Endodermal cell (in vitro differentiated cells): ENCODE measurements at regions not wholly inside any gene's neighbourhood (a gene's known extent, or its start where the extent isn't known, plus 50 kb on each side); places are given as distances from the start of the nearest gene placed in this dataset.

ENCODE experiments used
- DNase-seq: peaks from one replicate; pipeline ENCODE4 v3.0.0-alpha.2; 2017
- H3K27ac ChIP-seq: 2 replicates; pipeline ENCODE4 v1.5.1; 2013; ENCODE audit warnings: mild to moderate bottlenecking, low read depth, low read length, moderate library complexity
- H3K27me3 ChIP-seq: 2 replicates; pipeline ENCODE4 v1.6.1; 2013; ENCODE audit warnings: mild to moderate bottlenecking, low read length, moderate library complexity; ENCODE audit not compliant: insufficient read depth, control insufficient read depth, poor library complexity, severe bottlenecking
- H3K36me3 ChIP-seq: 2 replicates; pipeline ENCODE4 v1.7.0; 2013; ENCODE audit warnings: mild to moderate bottlenecking, low read length, moderate library complexity; ENCODE audit not compliant: control insufficient read depth, insufficient read depth
- H3K4me1 ChIP-seq: one replicate; pipeline ENCODE4 v1.7.0; 2013; ENCODE audit warnings: low read length; ENCODE audit not compliant: control insufficient read depth, insufficient read depth
- H3K4me3 ChIP-seq: 2 replicates; pipeline ENCODE4 v1.5.1; 2013; ENCODE audit warnings: mild to moderate bottlenecking, low read length, moderate library complexity
- H3K9ac ChIP-seq: 2 replicates; pipeline ENCODE4 v1.6.1; 2013; ENCODE audit warnings: mild to moderate bottlenecking, low read length, moderate library complexity; ENCODE audit not compliant: poor library complexity, severe bottlenecking; ENCODE audit errors: extremely low read depth
- H3K9me3 ChIP-seq: 2 replicates; pipeline ENCODE4 v1.6.1; 2013; ENCODE audit warnings: mild to moderate bottlenecking, low read length, moderate library complexity; ENCODE audit not compliant: control insufficient read depth
- H3K27ac Mint-ChIP-seq: 2 replicates; pipeline ENCODE4 v1.8.0; 2020; ENCODE audit warnings: mixed read lengths
- H3K27me3 Mint-ChIP-seq: 2 replicates; pipeline ENCODE4 v1.8.0; 2021; ENCODE audit warnings: mild to moderate bottlenecking, mixed read lengths; ENCODE audit not compliant: insufficient read depth
- H3K36me3 Mint-ChIP-seq: 2 replicates; pipeline ENCODE4 v1.8.0; 2020; ENCODE audit warnings: low read depth, mixed read lengths
- H3K4me1 Mint-ChIP-seq: 2 replicates; pipeline ENCODE4 v1.8.0; 2020; ENCODE audit warnings: mixed read lengths
- H3K4me3 Mint-ChIP-seq: 2 replicates; pipeline ENCODE4 v1.8.0; 2020; ENCODE audit warnings: mild to moderate bottlenecking, moderate library complexity, mixed read lengths
- H3K9me3 Mint-ChIP-seq: 2 replicates; pipeline ENCODE4 v1.8.0; 2020; ENCODE audit warnings: mild to moderate bottlenecking, mixed read lengths
- CTCF ChIP-seq: fragments of 200-600 bp; sonication (generic); conservative IDR thresholded peaks from 2 replicates; pipeline ENCODE4 v1.5.0; 2021; ENCODE audit warnings: antibody characterized with exemption, mild to moderate bottlenecking
- WGBS, 2 experiments: methylation state at CpG; one replicate each; pipeline versions ENCODE4 v1.1.5 to v1.1.7; 2013; ENCODE audit warnings: missing lambda C conversion rate in 2 of 2, mixed read lengths in 1 of 2; ENCODE audit not compliant: insufficient coverage in 1 of 2, insufficient read length in 1 of 2; 5-methylcytosine and 5-hydroxymethylcytosine counted together

GRCh38 chr22:48489551-48490499 lies 1337.8 kb downstream of the BRD1 start:
- peak overlapping the region; percentile 61 for H3K4me3 Mint-ChIP-seq
- TF ChIP-seq CTCF, result no peak
- Histone ChIP-seq H3K36me3 (no peaks in the 10 kb centered on the region), H3K9me3 (no peaks in the 10 kb centered on the region), H3K27ac (no peak overlapping the region), H3K4me1 (peaks cover 5% of the 10 kb centered on the region), H3K9ac (peak overlapping the region; percentile 11), H3K4me3 (peak overlapping the region; percentile 83), H3K27me3 (peaks cover 9% of the 10 kb centered on the region)
- no peaks in the 10 kb centered on the region for H3K36me3 Mint-ChIP-seq
- no peak overlapping the region for H3K27ac Mint-ChIP-seq
- peaks cover 17% of the 10 kb centered on the region for H3K4me1 Mint-ChIP-seq
- H3K27me3 Mint-ChIP-seq, result peaks cover 60% of the 10 kb centered on the region
- peak; percentile 73 for DNase-seq
- 0% methylated on average over 31 to 113 of the region's 113 CpGs for WGBS, 2 experiments
- H3K9me3 Mint-ChIP-seq, result no peaks in the 10 kb centered on the region

GRCh38 chr22:48488611-48489511 lies 1338.8 kb downstream of the BRD1 start:
- peaks cover 17% of the 10 kb centered on the region for H3K4me1 Mint-ChIP-seq
- H3K36me3 ChIP-seq, result no peaks in the 10 kb centered on the region
- H3K9me3 Mint-ChIP-seq, result no peaks in the 10 kb centered on the region
- 12 to 42% methylated on average over 15 to 90 of the region's 90 CpGs for WGBS, 2 experiments
- DNase-seq, result peak; percentile 86
- peaks cover 9% of the 10 kb centered on the region for H3K27me3 ChIP-seq
- H3K9me3 ChIP-seq, result no peaks in the 10 kb centered on the region
- no peak overlapping the region for H3K4me3 ChIP-seq
- no peaks in the 10 kb centered on the region for H3K36me3 Mint-ChIP-seq
- no peak overlapping the region for H3K9ac ChIP-seq
- H3K27me3 Mint-ChIP-seq, result peaks cover 58% of the 10 kb centered on the region
- H3K27ac Mint-ChIP-seq, result no peak overlapping the region
- peak; percentile 21 for TF ChIP-seq CTCF
- no peak overlapping the region for H3K27ac ChIP-seq
- peak overlapping the region; percentile 61 for H3K4me3 Mint-ChIP-seq
- H3K4me1 ChIP-seq, result peaks cover 5% of the 10 kb centered on the region

GRCh38 chr22:48488149-48488551 lies 1339.5 kb downstream of the BRD1 start:
- no peak for DNase-seq
- Histone ChIP-seq H3K4me1 (peaks cover 5% of the 10 kb centered on the region), H3K9ac (no peak overlapping the region), H3K27ac (no peak overlapping the region), H3K9me3 (no peaks in the 10 kb centered on the region), H3K4me3 (no peak overlapping the region), H3K36me3 (no peaks in the 10 kb centered on the region), H3K27me3 (peaks cover 9% of the 10 kb centered on the region)
- H3K27ac Mint-ChIP-seq, result no peak overlapping the region
- H3K27me3 Mint-ChIP-seq, result peaks cover 58% of the 10 kb centered on the region
- TF ChIP-seq CTCF, result peak; percentile 67
- 42 to 57% methylated on average over 4 to 5 of the region's 5 CpGs for WGBS, 2 experiments
- no peaks in the 10 kb centered on the region for H3K9me3 Mint-ChIP-seq
- H3K4me1 Mint-ChIP-seq, result peaks cover 17% of the 10 kb centered on the region
- H3K4me3 Mint-ChIP-seq, result peak overlapping the region; percentile 48
- H3K36me3 Mint-ChIP-seq, result no peaks in the 10 kb centered on the region
